GM21526 (cell line): ENCODE measurements at regions not wholly inside any gene's neighbourhood (a gene's known extent, or its start where the extent isn't known, plus 50 kb on each side); places are given as distances from the start of the nearest gene placed in this dataset.
"Not testable (repeated sequence)": the region's sequence is repeated elsewhere in the genome, so short reads cannot be mapped to it uniquely, and the experiment has no call there.

Experiments
- ATAC-seq: cut with Tn5 transposase; IDR thresholded peaks from one replicate; pipeline ENCODE4 v1.9.1; 2021; ENCODE audit warnings: moderate library complexity; ENCODE audit not compliant: unreplicated experiment, low FRiP score

GRCh38 chrX:19229896-19230295, 107.6 kb upstream of the ADGRG2 start:
- not testable (repeated sequence) for ATAC-seq

- ATAC-seq, result no peak
Measured at GRCh38 chrX:19237901-19238300, 105.8 kb upstream of the PDHA1 start.

- no peak for ATAC-seq
Measured at GRCh38 chrX:19243431-19243830, 100.3 kb upstream of the PDHA1 start.

GRCh38 chrX:19244921-19245320, 98.8 kb upstream of the PDHA1 start:
- ATAC-seq, result not testable (repeated sequence)

- ATAC-seq, result no peak
Measured at GRCh38 chrX:19245711-19246269, 97.9 kb upstream of the PDHA1 start.

DNA sequence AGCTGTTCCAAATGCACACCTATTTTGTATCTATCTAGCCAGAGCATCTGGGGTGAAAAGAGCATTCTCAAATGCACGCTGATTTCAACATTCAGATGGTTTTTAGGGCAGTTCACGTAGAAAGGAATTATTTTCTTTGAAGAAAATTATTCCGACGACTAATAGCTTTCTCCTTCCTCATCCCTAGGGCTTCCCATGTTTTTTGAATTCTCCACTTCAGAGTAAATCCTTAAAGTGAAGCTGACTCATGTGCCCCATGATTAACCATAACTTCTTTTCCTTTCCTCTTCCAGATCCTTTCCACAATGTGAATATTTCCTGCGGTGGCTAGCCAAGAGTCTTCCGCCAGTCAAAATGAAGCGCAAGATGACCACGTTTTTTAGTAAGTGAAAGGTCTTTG, 86.7 kb upstream of the PDHA1 start:
- ATAC-seq, result no peak

DNA sequence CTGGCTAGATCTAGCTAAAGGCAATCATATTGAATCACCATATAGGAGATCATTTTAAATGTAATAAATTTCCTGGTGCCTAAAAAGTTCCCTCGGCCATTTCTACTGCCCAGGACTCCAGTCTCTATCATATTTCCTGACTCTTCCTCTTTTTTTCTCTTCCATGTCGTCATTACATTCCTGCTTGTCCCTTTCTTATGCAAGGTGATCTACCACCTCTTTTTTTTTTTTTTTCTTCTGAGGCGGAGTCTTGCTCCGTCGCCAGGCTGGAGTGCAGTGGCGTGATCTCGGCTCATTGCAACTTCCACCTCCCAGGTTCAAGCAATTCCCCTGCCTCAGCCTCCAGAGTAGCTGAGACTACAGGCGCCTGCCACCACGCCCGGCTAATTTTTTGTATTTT, 82.7 kb upstream of the PDHA1 start:
- ATAC-seq, result not testable (repeated sequence)

DNA sequence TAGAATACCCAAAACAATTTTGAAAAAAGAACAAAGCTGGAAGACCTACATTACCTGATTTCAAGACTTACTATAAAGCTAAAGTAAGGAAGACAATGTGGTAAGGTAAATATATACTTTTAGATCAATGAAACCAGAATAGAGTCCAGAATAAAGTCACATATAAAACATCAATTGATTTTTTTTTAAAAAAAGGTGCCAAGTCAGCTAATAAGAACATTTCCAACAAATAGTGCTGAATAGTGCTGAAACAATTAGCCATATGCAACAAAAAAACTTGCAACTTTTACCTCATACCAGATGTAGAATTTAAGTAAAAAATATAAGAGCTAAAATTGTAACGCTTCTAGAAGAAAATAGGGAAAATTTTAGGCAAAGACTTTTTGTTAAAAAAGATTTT, 73.0 kb upstream of the PDHA1 start:
- ATAC-seq, result no peak

GRCh38 chrX:19272452-19272851, 71.3 kb upstream of the PDHA1 start:
- ATAC-seq, result no peak

- ATAC-seq, result no peak
Measured at GRCh38 chrX:19280636-19281035, 63.1 kb upstream of the PDHA1 start.

- ATAC-seq, result no peak
Measured at GRCh38 chrX:19281256-19281655, 62.5 kb upstream of the PDHA1 start.

DNA sequence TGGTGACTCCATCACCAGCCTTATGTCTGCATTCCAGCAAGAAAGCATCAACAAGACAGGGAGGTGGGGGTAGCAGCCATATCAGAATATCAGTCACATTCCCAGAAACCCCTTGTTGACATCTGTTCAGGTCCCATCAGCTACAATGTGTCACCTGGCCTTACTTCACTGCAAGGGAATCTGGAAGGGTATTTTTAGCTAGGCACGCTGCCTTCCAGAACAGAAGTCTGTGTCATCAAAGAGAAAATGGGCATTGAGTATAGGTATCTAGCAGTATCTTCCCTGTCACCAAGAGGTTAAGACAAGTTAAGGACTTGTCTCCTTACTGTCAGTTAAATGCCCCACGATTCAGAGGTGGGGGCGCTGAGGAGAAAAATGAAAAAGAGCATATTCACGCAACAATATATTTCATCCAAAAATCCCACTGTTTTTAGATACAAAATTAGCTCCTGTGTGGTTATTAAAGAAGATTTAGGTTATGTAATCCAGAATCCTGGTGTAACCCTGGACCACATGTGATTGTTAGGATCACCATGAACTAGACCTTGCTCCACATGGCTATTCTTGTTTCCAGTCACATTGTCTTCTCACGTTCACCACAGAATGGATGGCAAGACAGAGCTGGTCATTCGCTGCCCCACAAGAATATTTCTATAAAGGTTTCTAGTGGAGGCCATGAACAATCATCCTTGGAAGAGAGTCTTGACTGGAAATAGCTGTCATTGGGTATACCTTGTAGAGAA, 60.0 kb upstream of the PDHA1 start:
- no peak for ATAC-seq

DNA sequence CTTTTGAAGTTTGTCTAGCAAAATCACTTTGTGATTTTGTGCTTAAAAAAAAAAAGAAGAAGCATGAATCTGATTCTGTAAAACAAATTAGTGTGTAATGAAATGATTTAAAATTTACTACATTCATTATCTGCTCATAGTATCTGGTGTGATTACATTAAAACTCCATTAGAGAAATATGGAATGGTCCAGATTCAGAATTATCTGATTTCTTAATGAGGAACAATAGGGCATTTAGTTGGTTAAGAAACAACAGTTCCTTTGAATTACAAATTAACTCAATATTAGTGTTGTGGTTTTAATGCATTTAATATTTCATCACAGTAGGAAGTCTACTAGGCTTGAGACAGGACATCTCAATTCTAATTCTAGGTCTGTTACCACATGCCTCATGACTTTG, 57.9 kb upstream of the PDHA1 start:
- ATAC-seq, result no peak

DNA sequence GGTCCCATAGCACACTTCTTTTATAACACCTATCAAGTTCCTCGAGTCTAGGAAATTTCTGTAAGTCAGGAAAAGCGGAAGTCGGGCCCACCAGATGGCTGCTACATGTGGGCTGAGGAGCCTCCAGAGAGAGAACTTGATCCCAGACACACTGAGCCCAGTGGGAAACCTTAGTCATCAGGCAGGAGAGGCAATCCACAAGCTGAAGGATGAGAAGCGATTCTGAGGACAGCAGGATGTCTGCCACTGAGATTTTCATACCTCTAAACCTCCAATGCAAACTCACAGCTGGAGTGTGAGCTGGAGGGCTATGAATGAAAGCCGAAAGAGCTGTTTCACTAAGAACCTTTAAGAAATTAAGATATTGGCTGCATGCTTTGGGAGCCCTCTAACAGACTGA, 52.6 kb upstream of the PDHA1 start:
- no peak for ATAC-seq

GRCh38 chrX:19293606-19294325, 50.0 kb upstream of the PDHA1 start:
- ATAC-seq, result no peak
